ENCODE measurements at regions not wholly inside any gene's neighbourhood (a gene's known extent, or its start where the extent isn't known, plus 50 kb on each side); places are given as distances from the start of the nearest gene placed in this dataset.
A peak's percentile ranks its signal among the peaks of the same experiment; 100 is the strongest.

- no peak for DNase-seq
These were observed 341.5 kb upstream of the ANO3 start for GRCh38 chr11:25990406-25990805.

GRCh38 chr11:25991476-25991875 is 340.5 kb upstream of the ANO3 start:
- DNase-seq = no peak

GRCh38 chr11:25992294-25992693 is 339.6 kb upstream of the ANO3 start:
- DNase-seq = no peak

- no peak for DNase-seq
These were observed 338.9 kb upstream of the ANO3 start for GRCh38 chr11:25993016-25993415.

- DNase-seq = no peak
These were observed 320.5 kb upstream of the ANO3 start for GRCh38 chr11:26011474-26011873.

- no peak for DNase-seq
These were observed 317.3 kb upstream of the ANO3 start for GRCh38 chr11:26014456-26015115.

- no peak for DNase-seq
These were observed 314.5 kb upstream of the ANO3 start for GRCh38 chr11:26017322-26017860.

GRCh38 chr11:26017903-26018302 is 314.0 kb upstream of the ANO3 start:
- no peak for DNase-seq

GRCh38 chr11:26018336-26018735 is 313.6 kb upstream of the ANO3 start:
- DNase-seq = no peak

- DNase-seq = no peak
These were observed 312.5 kb upstream of the ANO3 start for GRCh38 chr11:26019386-26019785.

- no peak for DNase-seq
These were observed 310.9 kb upstream of the ANO3 start for GRCh38 chr11:26021017-26021416.

- DNase-seq = no peak
These were observed 308.9 kb upstream of the ANO3 start for GRCh38 chr11:26023057-26023456.

GRCh38 chr11:26025676-26026075 is 306.3 kb upstream of the ANO3 start:
- DNase-seq = peak; percentile 68

- DNase-seq = no peak
These were observed 305.9 kb upstream of the ANO3 start for GRCh38 chr11:26026078-26026477.

- DNase-seq = no peak
These were observed 304.0 kb upstream of the ANO3 start for GRCh38 chr11:26027887-26028286.

- peak; percentile 87 for DNase-seq
These were observed 303.5 kb upstream of the ANO3 start for GRCh38 chr11:26028393-26028911.

GRCh38 chr11:26030399-26030798 is 301.5 kb upstream of the ANO3 start:
- no peak for DNase-seq

GRCh38 chr11:26032241-26032640 is 299.7 kb upstream of the ANO3 start:
- no peak for DNase-seq

- DNase-seq = no peak
These were observed 296.2 kb upstream of the ANO3 start for GRCh38 chr11:26035696-26036095.

- no peak for DNase-seq
These were observed 294.2 kb upstream of the ANO3 start for GRCh38 chr11:26037716-26038115.

GRCh38 chr11:26040339-26040738 is 291.6 kb upstream of the ANO3 start:
- no peak for DNase-seq

GRCh38 chr11:26042113-26042512 is 289.8 kb upstream of the ANO3 start:
- no peak for DNase-seq

- no peak for DNase-seq
These were observed 288.3 kb upstream of the ANO3 start for GRCh38 chr11:26043665-26044064.

- no peak for DNase-seq
These were observed 287.5 kb upstream of the ANO3 start for GRCh38 chr11:26044389-26044788.

GRCh38 chr11:26045082-26045481 is 286.8 kb upstream of the ANO3 start:
- peak; percentile 40 for DNase-seq

All from HCEC 1CT (cell line).